OCI-LY3 (cell line): ENCODE measurements at regions not wholly inside any gene's neighbourhood (a gene's known extent, or its start where the extent isn't known, plus 50 kb on each side); places are given as distances from the start of the nearest gene placed in this dataset.

Source experiments
- H2AFZ ChIP-seq: fragments of 200-600, 300-600 bp; shearing (Covaris generic); 2 replicates; pipeline ENCODE4 v1.6.0; 2014; ENCODE audit warnings: antibody characterized with exemption, low read depth, low read length
- H3K27ac ChIP-seq: fragments of 200-600, 300-600 bp; sonication (generic); 2 replicates; pipeline ENCODE4 v1.5.1; 2014; ENCODE audit warnings: mild to moderate bottlenecking, low read length, moderate library complexity, mixed read lengths
- H3K27me3 ChIP-seq: fragments of 200-600, 300-600 bp; sonication (generic); 2 replicates; pipeline ENCODE4 v1.6.1; 2014; ENCODE audit warnings: low read depth, low read length, mixed read lengths
- H3K36me3 ChIP-seq: fragments of 200-600, 300-600 bp; sonication (generic); replicated peaks from 2 replicates; pipeline ENCODE3; 2014; ENCODE audit warnings: low read depth, low read length, mixed read lengths
- H3K4me1 ChIP-seq: fragments of 300-600, 200-600 bp; sonication (generic); 2 replicates; pipeline ENCODE4 v1.6.1; 2014; ENCODE audit warnings: low read length, mixed read lengths
- H3K4me2 ChIP-seq: fragments of 200-600, 300-600 bp; sonication (generic); 2 replicates; pipeline ENCODE4 v1.6.1; 2014; ENCODE audit warnings: low read length, mixed read lengths
- H3K4me3 ChIP-seq: fragments of 300-600, 200-600 bp; sonication (generic); 2 replicates; pipeline ENCODE4 v1.5.1; 2014; ENCODE audit warnings: antibody characterized with exemption, mild to moderate bottlenecking, low read length, moderate library complexity
- H3K79me2 ChIP-seq: fragments of 300-600, 200-600 bp; shearing (Covaris generic); 2 replicates; pipeline ENCODE4 v1.6.1; 2014; ENCODE audit warnings: mild to moderate bottlenecking, low read length, mixed read lengths
- H3K9ac ChIP-seq: fragments of 300-600, 200-600 bp; shearing (Covaris generic); 2 replicates; pipeline ENCODE4 v1.6.0; 2014; ENCODE audit warnings: mild to moderate bottlenecking, low read length, moderate library complexity
- H3K9me3 ChIP-seq: fragments of 200-600, 300-600 bp; shearing (Covaris generic); 2 replicates; pipeline ENCODE4 v1.6.1; 2014; ENCODE audit warnings: low read length, mixed read lengths; ENCODE audit not compliant: insufficient read depth
- H4K20me1 ChIP-seq: fragments of 200-600, 300-600 bp; sonication (generic); 2 replicates; pipeline ENCODE4 v1.6.1; 2016; ENCODE audit warnings: low read length, mixed read lengths; ENCODE audit not compliant: insufficient read depth
- EZH2phosphoT487 ChIP-seq: fragments of 200-600 bp; shearing (Covaris generic); IDR thresholded peaks from 2 replicates; pipeline ENCODE4 v1.6.1; 2018; ENCODE audit warnings: antibody characterized with exemption, mixed run types, low read depth
- TF ChIP-seq, protein P1 (sequence below): fragments of 200-600, 300-600 bp; sonication (generic); IDR thresholded peaks from 2 replicates; pipeline ENCODE4 v1.5.1; 2014; ENCODE audit warnings: antibody characterized with exemption, low read length, low read depth

DNA sequence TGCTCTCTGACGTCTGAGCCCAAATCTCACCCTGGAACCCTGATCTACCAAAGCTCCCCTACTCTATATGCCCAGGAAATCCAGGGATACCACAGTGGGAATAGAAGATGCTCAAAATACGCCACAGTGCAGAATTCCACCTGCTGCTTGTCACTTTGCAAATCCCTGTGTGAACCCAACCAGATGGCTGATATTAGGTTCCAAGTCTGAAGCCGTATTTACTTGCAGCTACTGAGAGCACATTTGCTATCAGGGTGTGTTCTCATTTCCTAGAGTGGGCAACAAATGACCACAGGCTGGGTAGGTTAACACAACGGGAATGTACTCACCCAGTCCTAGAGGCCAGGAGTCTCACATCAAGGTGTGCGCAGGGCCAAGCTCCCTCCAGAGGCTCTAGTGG is 126.8 kb downstream of the MXRA5 start:
- no peaks in the 10 kb centered on the region for H3K4me1 ChIP-seq
- TF ChIP-seq, protein P1, sequence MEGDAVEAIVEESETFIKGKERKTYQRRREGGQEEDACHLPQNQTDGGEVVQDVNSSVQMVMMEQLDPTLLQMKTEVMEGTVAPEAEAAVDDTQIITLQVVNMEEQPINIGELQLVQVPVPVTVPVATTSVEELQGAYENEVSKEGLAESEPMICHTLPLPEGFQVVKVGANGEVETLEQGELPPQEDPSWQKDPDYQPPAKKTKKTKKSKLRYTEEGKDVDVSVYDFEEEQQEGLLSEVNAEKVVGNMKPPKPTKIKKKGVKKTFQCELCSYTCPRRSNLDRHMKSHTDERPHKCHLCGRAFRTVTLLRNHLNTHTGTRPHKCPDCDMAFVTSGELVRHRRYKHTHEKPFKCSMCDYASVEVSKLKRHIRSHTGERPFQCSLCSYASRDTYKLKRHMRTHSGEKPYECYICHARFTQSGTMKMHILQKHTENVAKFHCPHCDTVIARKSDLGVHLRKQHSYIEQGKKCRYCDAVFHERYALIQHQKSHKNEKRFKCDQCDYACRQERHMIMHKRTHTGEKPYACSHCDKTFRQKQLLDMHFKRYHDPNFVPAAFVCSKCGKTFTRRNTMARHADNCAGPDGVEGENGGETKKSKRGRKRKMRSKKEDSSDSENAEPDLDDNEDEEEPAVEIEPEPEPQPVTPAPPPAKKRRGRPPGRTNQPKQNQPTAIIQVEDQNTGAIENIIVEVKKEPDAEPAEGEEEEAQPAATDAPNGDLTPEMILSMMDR = no peak
- TF ChIP-seq EZH2phosphoT487 = no peak
- no peaks in the 10 kb centered on the region for H3K36me3 ChIP-seq

DNA sequence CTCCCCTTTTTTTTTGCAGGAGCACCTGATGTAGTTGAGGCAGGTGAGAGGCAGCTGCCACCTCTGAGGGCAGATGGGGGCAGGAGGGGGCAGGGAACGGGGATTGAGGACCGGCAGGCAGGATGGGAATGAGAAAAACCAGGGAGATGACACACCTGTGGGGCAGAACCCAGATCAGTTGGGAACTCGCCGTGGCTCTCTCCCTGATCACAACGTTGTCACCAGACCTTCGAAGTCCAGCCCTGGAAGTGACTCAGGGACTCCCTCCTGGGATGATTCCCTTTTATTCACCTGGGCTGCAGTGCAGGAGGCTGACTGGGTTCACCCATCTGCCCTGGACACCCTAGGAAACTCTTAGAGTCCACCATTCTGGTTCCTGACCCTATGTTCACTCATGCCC is 127.2 kb downstream of the MXRA5 start:
- TF ChIP-seq, protein P1 = no peak
- TF ChIP-seq EZH2phosphoT487 = no peak
- Histone ChIP-seq H3K27ac (no peak overlapping the region), H3K27me3 (no peaks in the 10 kb centered on the region), H4K20me1 (no peaks in the 10 kb centered on the region), H3K79me2 (no peaks in the 10 kb centered on the region), H3K36me3 (no peaks in the 10 kb centered on the region), H3K4me2 (no peak overlapping the region), H3K4me3 (no peak overlapping the region), H3K4me1 (no peaks in the 10 kb centered on the region), H2AFZ (no peak overlapping the region), H3K9me3 (no peaks in the 10 kb centered on the region), H3K9ac (no peak overlapping the region)

More for the DNA sequence above, 126.8 kb downstream of the MXRA5 start:
- Histone ChIP-seq H3K27me3 (no peaks in the 10 kb centered on the region), H3K9ac (no peak overlapping the region), H3K4me2 (no peak overlapping the region), H3K79me2 (no peaks in the 10 kb centered on the region), H3K4me3 (no peak overlapping the region), H2AFZ (no peak overlapping the region), H4K20me1 (no peaks in the 10 kb centered on the region), H3K9me3 (no peaks in the 10 kb centered on the region), H3K27ac (no peak overlapping the region)

DNA sequence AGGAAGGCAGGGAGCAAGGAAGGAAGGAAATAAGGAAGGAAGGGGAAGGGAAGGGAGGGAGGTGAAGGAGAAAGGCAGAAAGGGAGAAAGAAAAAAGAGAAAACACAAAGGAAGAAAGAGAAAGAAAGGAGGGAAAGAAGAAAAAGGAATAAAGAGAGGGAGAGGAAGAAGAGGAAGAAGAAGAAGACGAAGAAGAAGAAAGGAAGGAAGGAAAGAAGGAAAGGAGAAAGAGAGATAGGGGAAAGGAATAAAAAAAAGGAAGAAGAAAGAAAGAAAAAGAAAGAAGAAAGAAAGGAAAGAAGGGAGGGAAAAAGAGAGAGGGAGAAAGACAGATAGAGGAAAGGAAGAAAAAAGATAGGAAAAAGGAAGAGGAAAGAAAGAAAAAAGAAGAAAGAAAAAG is 128.0 kb downstream of the MXRA5 start:
- H3K27me3 ChIP-seq = no peaks in the 10 kb centered on the region
- no peaks in the 10 kb centered on the region for H3K4me1 ChIP-seq
- no peak overlapping the region for H3K4me3 ChIP-seq
- no peak overlapping the region for H3K27ac ChIP-seq
- no peak overlapping the region for H3K4me2 ChIP-seq
- H4K20me1 ChIP-seq = no peaks in the 10 kb centered on the region
- no peak overlapping the region for H3K9ac ChIP-seq
- no peaks in the 10 kb centered on the region for H3K36me3 ChIP-seq
- TF ChIP-seq, protein P1 = no peak
- TF ChIP-seq EZH2phosphoT487 = no peak
- no peaks in the 10 kb centered on the region for H3K79me2 ChIP-seq
- no peak overlapping the region for H2AFZ ChIP-seq
- no peaks in the 10 kb centered on the region for H3K9me3 ChIP-seq

DNA sequence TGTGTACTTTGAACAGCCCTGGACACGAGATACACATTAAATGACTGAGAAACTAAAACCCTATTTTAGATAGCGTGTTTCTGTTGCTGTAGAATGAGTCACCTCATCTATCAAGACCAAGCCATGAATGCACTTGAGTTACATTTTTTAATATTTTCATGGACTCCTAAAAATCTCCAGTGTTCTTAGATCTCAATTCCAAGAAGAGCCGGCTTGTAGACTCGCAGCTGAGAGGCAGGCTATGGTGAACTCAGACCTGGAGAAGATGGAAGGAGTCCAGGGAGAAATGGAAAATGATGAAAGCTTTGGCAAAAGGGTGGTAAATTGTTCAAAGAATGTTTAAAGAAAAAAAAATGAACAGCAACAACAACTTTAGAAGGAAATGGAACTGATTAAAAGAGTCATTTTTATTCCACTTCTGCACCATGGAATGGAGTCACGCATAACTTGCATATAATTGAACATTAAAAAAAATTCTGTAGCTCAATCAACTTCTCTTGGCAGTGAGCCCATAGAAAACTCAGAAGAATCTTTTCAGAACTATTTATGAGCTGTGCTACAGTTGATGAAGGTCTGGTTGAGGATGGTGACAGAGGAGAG is 129.8 kb downstream of the MXRA5 start:
- Histone ChIP-seq H3K79me2 (no peaks in the 10 kb centered on the region), H3K27me3 (no peaks in the 10 kb centered on the region), H3K9me3 (no peaks in the 10 kb centered on the region), H2AFZ (no peak overlapping the region), H3K27ac (no peak overlapping the region), H3K4me3 (no peak overlapping the region), H4K20me1 (no peaks in the 10 kb centered on the region), H3K4me1 (no peaks in the 10 kb centered on the region), H3K36me3 (no peaks in the 10 kb centered on the region), H3K9ac (no peak overlapping the region), H3K4me2 (no peak overlapping the region)
- no peak for TF ChIP-seq EZH2phosphoT487
- TF ChIP-seq, protein P1 = no peak
